ENCODE measurements at regions not wholly inside any gene's neighbourhood (a gene's known extent, or its start where the extent isn't known, plus 50 kb on each side); places are given as distances from the start of the nearest gene placed in this dataset.

DNA sequence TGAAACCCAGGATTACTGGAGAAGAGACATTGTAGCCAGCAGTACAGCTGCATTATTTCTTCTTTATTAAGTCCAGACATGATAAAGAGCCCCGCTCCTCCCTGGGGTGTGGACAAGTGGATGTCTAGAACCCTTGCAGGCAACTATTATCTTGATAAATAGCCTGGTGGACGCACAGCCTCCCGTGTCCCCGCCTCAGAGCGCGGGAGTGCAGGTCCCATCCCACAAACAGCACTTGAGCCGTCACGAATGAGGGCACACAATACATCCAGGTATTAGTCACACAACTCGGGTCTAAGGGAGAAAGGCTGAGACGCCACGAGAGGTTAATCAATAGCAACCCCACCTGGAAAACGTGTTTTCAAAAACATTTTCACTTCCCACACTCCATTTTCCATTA lies 213.2 kb upstream of the SOX1 start:
- ChIA-PET POLR2A (no interaction called here), CTCF (no interaction called here)
- H3K4me2 ChIP-seq (replicated peaks; ENCODE audit: low read depth, low read length, poor library complexity, severe bottlenecking) = no peak overlapping the region
- no peak for DNase-seq
- no peaks in the 10 kb centered on the region for H3K4me1 Mint-ChIP-seq
- no peaks in the 10 kb centered on the region for H3K79me2 ChIP-seq (ENCODE audit: control insufficient read depth, insufficient read depth, low read length)
- no peak overlapping the region for H3K27ac Mint-ChIP-seq
- ATAC-seq (ENCODE audit: low read depth) = no peak
- no peak overlapping the region for H2AFZ ChIP-seq (ENCODE audit: insufficient read depth, low read depth, low read length, poor library complexity, severe bottlenecking)
- no peaks in the 10 kb centered on the region for H3K27me3 Mint-ChIP-seq
- H3K4me3 Mint-ChIP-seq = no peak overlapping the region
- intact Hi-C loops (cut with micrococcal nuclease) = no loop called here
- no peak overlapping the region for H3K4me3 ChIP-seq (ENCODE audit: control extremely low read depth in 1 of 5, extremely low read depth in 1 of 5, insufficient read depth in 1 of 5, low read depth in 2 of 5, low read length in 4 of 5)
- H3K4me1 ChIP-seq (ENCODE audit: control insufficient read depth in 2 of 2, insufficient read depth in 2 of 2, low read length in 2 of 2) = no peaks in the 10 kb centered on the region
- no peaks in the 10 kb centered on the region for H3K9me3 Mint-ChIP-seq (ENCODE audit: insufficient read depth)
- no peak overlapping the region for H3K27ac ChIP-seq (ENCODE audit: low read length in 2 of 2)
- no peaks in the 10 kb centered on the region for H3K36me3 ChIP-seq (replicated peaks in 1 of 2; ENCODE audit: control extremely low read depth in 1 of 2, control insufficient read depth in 1 of 2, extremely low read depth in 1 of 2, insufficient read depth in 2 of 2, low read length in 1 of 2)
- H3K9ac ChIP-seq (ENCODE audit: low read length) = no peak overlapping the region
- peaks cover 0 to 7% (median 0%) of the 10 kb centered on the region in 4 experiments for H3K27me3 ChIP-seq (replicated peaks in 1 of 4; ENCODE audit: control extremely low read depth in 1 of 4, control insufficient read depth in 3 of 4, insufficient read depth in 4 of 4, low read length in 3 of 4)
- peaks cover 0 to 26% (median 0%) of the 10 kb centered on the region in 3 donors for H3K9me3 ChIP-seq (ENCODE audit: control extremely low read depth in 1 of 3, control insufficient read depth in 2 of 3, insufficient read depth in 1 of 3, low read length in 2 of 3)
- TF ChIP-seq CTCF (IDR thresholded peaks at IDR 0.05) (no peak), EZH2 (IDR thresholded peaks at IDR 0.05; ENCODE audit: borderline replicate concordance, insufficient read depth, low read depth, low read length, poor library complexity, severe bottlenecking) (no peak)
- no peaks in the 10 kb centered on the region for H4K20me1 ChIP-seq (ENCODE audit: control insufficient read depth, insufficient read depth, low read length, poor library complexity, severe bottlenecking)
- WGBS (ENCODE audit: insufficient coverage) = 52% methylated on average over 6 of the region's 12 CpGs

GRCh38 chr13:111854403-111854802 lies 212.5 kb upstream of the SOX1 start:
- H3K4me3 Mint-ChIP-seq = no peak overlapping the region
- Histone ChIP-seq H3K27me3 (replicated peaks in 1 of 4; ENCODE audit: control extremely low read depth in 1 of 4, control insufficient read depth in 3 of 4, insufficient read depth in 4 of 4, low read length in 3 of 4) (peaks cover 0 to 4% (median 0%) of the 10 kb centered on the region in 4 experiments), H3K9ac (ENCODE audit: low read length) (no peak overlapping the region), H3K27ac (ENCODE audit: low read length in 2 of 2) (no peak overlapping the region), H3K79me2 (ENCODE audit: control insufficient read depth, insufficient read depth, low read length) (no peaks in the 10 kb centered on the region), H2AFZ (ENCODE audit: insufficient read depth, low read depth, low read length, poor library complexity, severe bottlenecking) (no peak overlapping the region), H4K20me1 (ENCODE audit: control insufficient read depth, insufficient read depth, low read length, poor library complexity, severe bottlenecking) (no peaks in the 10 kb centered on the region), H3K36me3 (replicated peaks in 1 of 2; ENCODE audit: control extremely low read depth in 1 of 2, control insufficient read depth in 1 of 2, extremely low read depth in 1 of 2, insufficient read depth in 2 of 2, low read length in 1 of 2) (no peaks in the 10 kb centered on the region), H3K4me2 (replicated peaks; ENCODE audit: low read depth, low read length, poor library complexity, severe bottlenecking) (no peak overlapping the region), H3K9me3 (ENCODE audit: control extremely low read depth in 1 of 3, control insufficient read depth in 2 of 3, insufficient read depth in 1 of 3, low read length in 2 of 3) (peaks cover 0 to 26% (median 0%) of the 10 kb centered on the region in 3 donors), H3K4me1 (ENCODE audit: control insufficient read depth in 2 of 2, insufficient read depth in 2 of 2, low read length in 2 of 2) (no peaks in the 10 kb centered on the region), H3K4me3 (ENCODE audit: control extremely low read depth in 1 of 5, extremely low read depth in 1 of 5, insufficient read depth in 1 of 5, low read depth in 2 of 5, low read length in 4 of 5) (no peak overlapping the region)
- ChIA-PET CTCF (no interaction called here), POLR2A (no interaction called here)
- no peaks in the 10 kb centered on the region for H3K27me3 Mint-ChIP-seq
- WGBS (ENCODE audit: insufficient coverage) = 55% methylated on average over 9 of the region's 13 CpGs
- DNase-seq (no peak), ATAC-seq (ENCODE audit: low read depth) (no peak)
- H3K4me1 Mint-ChIP-seq = no peaks in the 10 kb centered on the region
- H3K9me3 Mint-ChIP-seq (ENCODE audit: insufficient read depth) = no peaks in the 10 kb centered on the region
- intact Hi-C loops (cut with micrococcal nuclease) = no loop called here
- H3K27ac Mint-ChIP-seq = no peak overlapping the region
- TF ChIP-seq CTCF (IDR thresholded peaks at IDR 0.05) (no peak), EZH2 (IDR thresholded peaks at IDR 0.05; ENCODE audit: borderline replicate concordance, insufficient read depth, low read depth, low read length, poor library complexity, severe bottlenecking) (no peak)

All from B cell (primary cell).